ENCODE measurements at regions not wholly inside any gene's neighbourhood (a gene's known extent, or its start where the extent isn't known, plus 50 kb on each side); places are given as distances from the start of the nearest gene placed in this dataset.

DNA sequence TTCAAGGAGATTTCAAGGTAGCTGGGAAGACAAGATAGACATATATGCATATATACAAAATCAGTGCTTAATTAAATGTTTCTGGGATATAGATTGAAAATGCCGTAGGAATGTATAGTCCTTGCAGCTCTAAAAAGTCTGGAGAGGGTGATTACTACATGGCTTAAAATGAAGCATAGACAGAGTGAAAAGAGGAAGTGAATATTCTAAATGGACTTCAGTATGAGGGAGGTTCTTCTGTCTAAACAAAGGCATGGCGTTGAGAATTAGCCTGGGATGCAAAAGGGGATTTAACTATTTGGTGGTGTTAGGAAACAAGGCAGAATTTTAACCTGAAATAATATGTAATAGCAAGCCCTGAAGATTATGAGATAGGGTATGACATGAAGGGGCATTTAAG, 141.5 kb upstream of the FRMPD4 start:
- ChIA-PET CTCF (no interaction called here), POLR2A (no interaction called here)
- no peaks in the 10 kb centered on the region for H3K36me3 ChIP-seq (replicated peaks in 1 of 2; ENCODE audit: control insufficient read depth in 1 of 2, insufficient read depth in 2 of 2, low read length in 1 of 2)
- no peak overlapping the region for H3K27ac ChIP-seq (ENCODE audit: low read depth in 2 of 2, low read length in 1 of 2)
- TF ChIP-seq ELF1 (IDR thresholded peaks at IDR 0.05): no peak
- no peak for TF ChIP-seq FOXM1 (IDR thresholded peaks at IDR 0.05; ENCODE audit: low read depth)
- no peak for TF ChIP-seq RCOR1 (IDR thresholded peaks at IDR 0.05; ENCODE audit: low read length)
- TF ChIP-seq TCF12 (IDR thresholded peaks at IDR 0.05): no peak
- no peak for TF ChIP-seq TAF1 (IDR thresholded peaks at IDR 0.05; ENCODE audit: borderline replicate concordance, low read depth, low read length)
- no peak for TF ChIP-seq YY1 (IDR thresholded peaks at IDR 0.05; ENCODE audit: low read depth)
- TF ChIP-seq POLR2AphosphoS5 (IDR thresholded peaks at IDR 0.05; ENCODE audit: low read depth, low read length): no peak
- TF ChIP-seq, protein P1, sequence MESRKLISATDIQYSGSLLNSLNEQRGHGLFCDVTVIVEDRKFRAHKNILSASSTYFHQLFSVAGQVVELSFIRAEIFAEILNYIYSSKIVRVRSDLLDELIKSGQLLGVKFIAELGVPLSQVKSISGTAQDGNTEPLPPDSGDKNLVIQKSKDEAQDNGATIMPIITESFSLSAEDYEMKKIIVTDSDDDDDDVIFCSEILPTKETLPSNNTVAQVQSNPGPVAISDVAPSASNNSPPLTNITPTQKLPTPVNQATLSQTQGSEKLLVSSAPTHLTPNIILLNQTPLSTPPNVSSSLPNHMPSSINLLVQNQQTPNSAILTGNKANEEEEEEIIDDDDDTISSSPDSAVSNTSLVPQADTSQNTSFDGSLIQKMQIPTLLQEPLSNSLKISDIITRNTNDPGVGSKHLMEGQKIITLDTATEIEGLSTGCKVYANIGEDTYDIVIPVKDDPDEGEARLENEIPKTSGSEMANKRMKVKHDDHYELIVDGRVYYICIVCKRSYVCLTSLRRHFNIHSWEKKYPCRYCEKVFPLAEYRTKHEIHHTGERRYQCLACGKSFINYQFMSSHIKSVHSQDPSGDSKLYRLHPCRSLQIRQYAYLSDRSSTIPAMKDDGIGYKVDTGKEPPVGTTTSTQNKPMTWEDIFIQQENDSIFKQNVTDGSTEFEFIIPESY (IDR thresholded peaks at IDR 0.05; ENCODE audit: borderline replicate concordance, low read depth): no peak
- no peak for TF ChIP-seq RXRA (IDR thresholded peaks at IDR 0.05; ENCODE audit: borderline replicate concordance, low read depth)
- TF ChIP-seq, protein P2, sequence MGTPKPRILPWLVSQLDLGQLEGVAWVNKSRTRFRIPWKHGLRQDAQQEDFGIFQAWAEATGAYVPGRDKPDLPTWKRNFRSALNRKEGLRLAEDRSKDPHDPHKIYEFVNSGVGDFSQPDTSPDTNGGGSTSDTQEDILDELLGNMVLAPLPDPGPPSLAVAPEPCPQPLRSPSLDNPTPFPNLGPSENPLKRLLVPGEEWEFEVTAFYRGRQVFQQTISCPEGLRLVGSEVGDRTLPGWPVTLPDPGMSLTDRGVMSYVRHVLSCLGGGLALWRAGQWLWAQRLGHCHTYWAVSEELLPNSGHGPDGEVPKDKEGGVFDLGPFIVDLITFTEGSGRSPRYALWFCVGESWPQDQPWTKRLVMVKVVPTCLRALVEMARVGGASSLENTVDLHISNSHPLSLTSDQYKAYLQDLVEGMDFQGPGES (IDR thresholded peaks at IDR 0.05; ENCODE audit: low read depth, low read length): no peak
- no peak for TF ChIP-seq EZH2phosphoT487 (IDR thresholded peaks at IDR 0.05; ENCODE audit: borderline replicate concordance, low read depth)
- TF ChIP-seq, protein P3, sequence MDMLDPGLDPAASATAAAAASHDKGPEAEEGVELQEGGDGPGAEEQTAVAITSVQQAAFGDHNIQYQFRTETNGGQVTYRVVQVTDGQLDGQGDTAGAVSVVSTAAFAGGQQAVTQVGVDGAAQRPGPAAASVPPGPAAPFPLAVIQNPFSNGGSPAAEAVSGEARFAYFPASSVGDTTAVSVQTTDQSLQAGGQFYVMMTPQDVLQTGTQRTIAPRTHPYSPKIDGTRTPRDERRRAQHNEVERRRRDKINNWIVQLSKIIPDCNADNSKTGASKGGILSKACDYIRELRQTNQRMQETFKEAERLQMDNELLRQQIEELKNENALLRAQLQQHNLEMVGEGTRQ (IDR thresholded peaks at IDR 0.05; ENCODE audit: borderline replicate concordance, low read depth, low read length): no peak
- no peaks in the 10 kb centered on the region for H3K4me1 ChIP-seq (ENCODE audit: control insufficient read depth in 1 of 2, insufficient read depth in 2 of 2, low read depth in 1 of 2, low read length in 1 of 2)
- H4K20me1 ChIP-seq (ENCODE audit: insufficient read depth): no peaks in the 10 kb centered on the region
- WGBS (ENCODE audit: low lambda C conversion rate): 19% methylated on average over 2 of the region's 2 CpGs
- H3K9ac ChIP-seq: no peak overlapping the region
- no peak overlapping the region for H2AFZ ChIP-seq (ENCODE audit: low read depth)
- H3F3A ChIP-seq (replicated peaks; ENCODE audit: insufficient read depth): no peaks in the 10 kb centered on the region
- H3K9me2 ChIP-seq: no peaks in the 10 kb centered on the region
- H3K4me3 ChIP-seq (ENCODE audit: low read depth in 2 of 2, low read length in 1 of 2): no peak overlapping the region
- H3K27me3 ChIP-seq (ENCODE audit: insufficient read depth): 0 out of 2 replicates have a peak, but pooled peaks cover 3% of the 10 kb centered on the region
- no peaks in the 10 kb centered on the region for H3K9me3 ChIP-seq
- no peak overlapping the region for H3K4me2 ChIP-seq
- no peak for DNase-seq
- no peaks in the 10 kb centered on the region for H3K79me2 ChIP-seq (ENCODE audit: insufficient read depth)

- no peak for DNase-seq
- Histone ChIP-seq H3K27ac (ENCODE audit: low read depth in 2 of 2, low read length in 1 of 2) (no peak overlapping the region), H2AFZ (ENCODE audit: low read depth) (no peak overlapping the region), H3K4me1 (ENCODE audit: control insufficient read depth in 1 of 2, insufficient read depth in 2 of 2, low read depth in 1 of 2, low read length in 1 of 2) (no peaks in the 10 kb centered on the region), H3K9me3 (no peaks in the 10 kb centered on the region), H3K9ac (no peak overlapping the region), H3K4me3 (ENCODE audit: low read depth in 2 of 2, low read length in 1 of 2) (no peak overlapping the region), H3F3A (replicated peaks; ENCODE audit: insufficient read depth) (no peaks in the 10 kb centered on the region), H4K20me1 (ENCODE audit: insufficient read depth) (no peaks in the 10 kb centered on the region), H3K79me2 (ENCODE audit: insufficient read depth) (no peaks in the 10 kb centered on the region), H3K9me2 (no peaks in the 10 kb centered on the region), H3K27me3 (ENCODE audit: insufficient read depth) (0 out of 2 replicates have a peak, but pooled peaks cover 3% of the 10 kb centered on the region), H3K36me3 (replicated peaks in 1 of 2; ENCODE audit: control insufficient read depth in 1 of 2, insufficient read depth in 2 of 2, low read length in 1 of 2) (no peaks in the 10 kb centered on the region), H3K4me2 (no peak overlapping the region)
- ChIA-PET POLR2A (no interaction called here), CTCF (interaction anchor here (1.6 kb wide), 1 partner anchor 23 kb away, joined by 4 read pairs; no protein-coding TSS in a partner anchor)
- WGBS (ENCODE audit: low lambda C conversion rate): 8% methylated on average over 2 of the region's 2 CpGs
- no peak for TF ChIP-seq CHD2 (IDR thresholded peaks at IDR 0.05; ENCODE audit: low read length, partially characterized antibody)
- peak; percentile 41 for TF ChIP-seq CTCF (IDR thresholded peaks at IDR 0.05)
- 0 out of 2 replicates have a peak, but pooled peaks have one; percentile 13 for TF ChIP-seq SMC3 (IDR thresholded peaks at IDR 0.05; ENCODE audit: low read depth, low read length)
- TF ChIP-seq RAD21 (IDR thresholded peaks at IDR 0.05; ENCODE audit: low read length): peak; percentile 32
- no peak for TF ChIP-seq MXI1 (IDR thresholded peaks at IDR 0.05; ENCODE audit: low read depth, low read length)
These were observed 139.3 kb upstream of the FRMPD4 start for GRCh38 chrX:11998944-11999343.
